ENCODE measurements at regions not wholly inside any gene's neighbourhood (a gene's known extent, or its start where the extent isn't known, plus 50 kb on each side); places are given as distances from the start of the nearest gene placed in this dataset.
"Not testable (repeated sequence)": the region's sequence is repeated elsewhere in the genome, so short reads cannot be mapped to it uniquely, and the experiment has no call there.

- no peak overlapping the region for H3K9ac ChIP-seq (ENCODE audit: low read depth, low read length, poor library complexity, severe bottlenecking)
- no peak overlapping the region for H3K4me3 ChIP-seq (ENCODE audit: low read length, poor library complexity, severe bottlenecking)
- no peaks in the 10 kb centered on the region for H4K20me1 ChIP-seq (ENCODE audit: insufficient read depth, low read length, poor library complexity, severe bottlenecking)
- no peak overlapping the region for H3K4me2 ChIP-seq (ENCODE audit: low read depth, low read length, poor library complexity, severe bottlenecking)
- no peaks in the 10 kb centered on the region for H3K27me3 ChIP-seq (ENCODE audit: insufficient read depth, low read length, poor library complexity, severe bottlenecking)
- no peaks in the 10 kb centered on the region for H3K4me1 ChIP-seq (ENCODE audit: insufficient read depth, low read length, poor library complexity, severe bottlenecking)
- H3F3A ChIP-seq (ENCODE audit: low read depth): no peaks in the 10 kb centered on the region
- H3K36me3 ChIP-seq (ENCODE audit: insufficient read depth, low read length): no peaks in the 10 kb centered on the region
- no peak for TF ChIP-seq EZH2phosphoT487 (IDR thresholded peaks at IDR 0.05; ENCODE audit: borderline replicate concordance)
- TF ChIP-seq, protein P1, sequence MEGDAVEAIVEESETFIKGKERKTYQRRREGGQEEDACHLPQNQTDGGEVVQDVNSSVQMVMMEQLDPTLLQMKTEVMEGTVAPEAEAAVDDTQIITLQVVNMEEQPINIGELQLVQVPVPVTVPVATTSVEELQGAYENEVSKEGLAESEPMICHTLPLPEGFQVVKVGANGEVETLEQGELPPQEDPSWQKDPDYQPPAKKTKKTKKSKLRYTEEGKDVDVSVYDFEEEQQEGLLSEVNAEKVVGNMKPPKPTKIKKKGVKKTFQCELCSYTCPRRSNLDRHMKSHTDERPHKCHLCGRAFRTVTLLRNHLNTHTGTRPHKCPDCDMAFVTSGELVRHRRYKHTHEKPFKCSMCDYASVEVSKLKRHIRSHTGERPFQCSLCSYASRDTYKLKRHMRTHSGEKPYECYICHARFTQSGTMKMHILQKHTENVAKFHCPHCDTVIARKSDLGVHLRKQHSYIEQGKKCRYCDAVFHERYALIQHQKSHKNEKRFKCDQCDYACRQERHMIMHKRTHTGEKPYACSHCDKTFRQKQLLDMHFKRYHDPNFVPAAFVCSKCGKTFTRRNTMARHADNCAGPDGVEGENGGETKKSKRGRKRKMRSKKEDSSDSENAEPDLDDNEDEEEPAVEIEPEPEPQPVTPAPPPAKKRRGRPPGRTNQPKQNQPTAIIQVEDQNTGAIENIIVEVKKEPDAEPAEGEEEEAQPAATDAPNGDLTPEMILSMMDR (conservative IDR thresholded peaks at IDR 0.05; ENCODE audit: low read length): no peak
- H3K79me2 ChIP-seq (ENCODE audit: insufficient read depth, low read length): no peaks in the 10 kb centered on the region
- no peak overlapping the region for H2AFZ ChIP-seq (ENCODE audit: low read length)
- no peaks in the 10 kb centered on the region for H3K9me2 ChIP-seq (replicated peaks; ENCODE audit: low read depth, low read length)
- H3K9me3 ChIP-seq (ENCODE audit: insufficient read depth, low read depth, low read length): no peaks in the 10 kb centered on the region
Measured at GRCh38 chr11:69219991-69220390, 64.3 kb downstream of the SMIM38 start.

DNA sequence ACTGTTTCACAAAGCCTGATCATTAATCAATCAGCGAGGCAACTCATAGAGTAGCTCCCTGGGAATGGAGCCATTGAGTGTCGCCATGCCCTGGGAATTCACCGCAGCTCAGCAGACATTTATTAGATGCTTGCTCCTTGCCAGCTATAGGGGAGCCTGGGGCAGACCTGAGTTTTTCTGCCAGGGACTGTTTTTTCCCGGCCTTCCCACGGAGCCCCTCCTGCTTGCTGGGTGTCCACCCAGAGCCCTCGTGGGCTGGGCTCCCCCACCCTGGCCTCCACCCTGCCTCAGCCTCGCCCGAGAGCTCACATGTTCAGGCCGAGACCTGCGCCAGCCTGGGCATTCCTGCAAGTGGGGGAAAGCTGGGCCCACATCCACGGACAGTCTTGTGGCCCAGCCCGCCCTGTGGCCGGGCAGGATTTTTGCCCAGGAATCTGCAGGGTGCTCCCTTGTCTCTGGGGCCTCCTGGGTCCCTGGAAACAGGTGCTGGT lies 64.9 kb downstream of the SMIM38 start:
- no peaks in the 10 kb centered on the region for H3K4me1 ChIP-seq (ENCODE audit: insufficient read depth, low read length, poor library complexity, severe bottlenecking)
- no peaks in the 10 kb centered on the region for H4K20me1 ChIP-seq (ENCODE audit: insufficient read depth, low read length, poor library complexity, severe bottlenecking)
- H2AFZ ChIP-seq (ENCODE audit: low read length): no peak overlapping the region
- no peaks in the 10 kb centered on the region for H3K27me3 ChIP-seq (ENCODE audit: insufficient read depth, low read length, poor library complexity, severe bottlenecking)
- H3K9ac ChIP-seq (ENCODE audit: low read depth, low read length, poor library complexity, severe bottlenecking): no peak overlapping the region
- H3F3A ChIP-seq (ENCODE audit: low read depth): no peaks in the 10 kb centered on the region
- no peaks in the 10 kb centered on the region for H3K9me3 ChIP-seq (ENCODE audit: insufficient read depth, low read depth, low read length)
- TF ChIP-seq, protein P1 (conservative IDR thresholded peaks at IDR 0.05; ENCODE audit: low read length): no peak
- TF ChIP-seq EZH2phosphoT487 (IDR thresholded peaks at IDR 0.05; ENCODE audit: borderline replicate concordance): no peak
- no peak overlapping the region for H3K4me2 ChIP-seq (ENCODE audit: low read depth, low read length, poor library complexity, severe bottlenecking)
- H3K36me3 ChIP-seq (ENCODE audit: insufficient read depth, low read length): no peaks in the 10 kb centered on the region
- no peak overlapping the region for H3K4me3 ChIP-seq (ENCODE audit: low read length, poor library complexity, severe bottlenecking)
- no peaks in the 10 kb centered on the region for H3K9me2 ChIP-seq (replicated peaks; ENCODE audit: low read depth, low read length)
- H3K79me2 ChIP-seq (ENCODE audit: insufficient read depth, low read length): no peaks in the 10 kb centered on the region

- no peaks in the 10 kb centered on the region for H3K4me1 ChIP-seq (ENCODE audit: insufficient read depth, low read length, poor library complexity, severe bottlenecking)
- no peak overlapping the region for H3K4me2 ChIP-seq (ENCODE audit: low read depth, low read length, poor library complexity, severe bottlenecking)
- H3F3A ChIP-seq (ENCODE audit: low read depth): no peaks in the 10 kb centered on the region
- H3K9me2 ChIP-seq (replicated peaks; ENCODE audit: low read depth, low read length): no peaks in the 10 kb centered on the region
- H4K20me1 ChIP-seq (ENCODE audit: insufficient read depth, low read length, poor library complexity, severe bottlenecking): no peaks in the 10 kb centered on the region
- TF ChIP-seq, protein P1 (conservative IDR thresholded peaks at IDR 0.05; ENCODE audit: low read length): no peak
- TF ChIP-seq EZH2phosphoT487 (IDR thresholded peaks at IDR 0.05; ENCODE audit: borderline replicate concordance): no peak
- no peak overlapping the region for H2AFZ ChIP-seq (ENCODE audit: low read length)
- no peaks in the 10 kb centered on the region for H3K79me2 ChIP-seq (ENCODE audit: insufficient read depth, low read length)
- H3K27me3 ChIP-seq (ENCODE audit: insufficient read depth, low read length, poor library complexity, severe bottlenecking): no peaks in the 10 kb centered on the region
- no peak overlapping the region for H3K4me3 ChIP-seq (ENCODE audit: low read length, poor library complexity, severe bottlenecking)
- no peaks in the 10 kb centered on the region for H3K36me3 ChIP-seq (ENCODE audit: insufficient read depth, low read length)
- H3K9me3 ChIP-seq (ENCODE audit: insufficient read depth, low read depth, low read length): no peaks in the 10 kb centered on the region
- no peak overlapping the region for H3K9ac ChIP-seq (ENCODE audit: low read depth, low read length, poor library complexity, severe bottlenecking)
Measured at GRCh38 chr11:69221086-69221485, 65.4 kb downstream of the SMIM38 start.

- not testable (repeated sequence) for H4K20me1 ChIP-seq (ENCODE audit: insufficient read depth, low read length, poor library complexity, severe bottlenecking); H3K79me2 ChIP-seq (ENCODE audit: insufficient read depth, low read length); H3K4me2 ChIP-seq (ENCODE audit: low read depth, low read length, poor library complexity, severe bottlenecking); H3F3A ChIP-seq (ENCODE audit: low read depth); H2AFZ ChIP-seq (ENCODE audit: low read length); H3K36me3 ChIP-seq (ENCODE audit: insufficient read depth, low read length); H3K27me3 ChIP-seq (ENCODE audit: insufficient read depth, low read length, poor library complexity, severe bottlenecking); H3K9me2 ChIP-seq (replicated peaks; ENCODE audit: low read depth, low read length); H3K9ac ChIP-seq (ENCODE audit: low read depth, low read length, poor library complexity, severe bottlenecking); H3K4me3 ChIP-seq (ENCODE audit: low read length, poor library complexity, severe bottlenecking); H3K4me1 ChIP-seq (ENCODE audit: insufficient read depth, low read length, poor library complexity, severe bottlenecking); H3K9me3 ChIP-seq (ENCODE audit: insufficient read depth, low read depth, low read length)
Measured at GRCh38 chr11:69221636-69222035, 65.9 kb downstream of the SMIM38 start.

Measured in Loucy (cell line).